Neural cell (in vitro differentiated cells): ENCODE measurements at regions not wholly inside any gene's neighbourhood (a gene's known extent, or its start where the extent isn't known, plus 50 kb on each side); places are given as distances from the start of the nearest gene placed in this dataset.

Experiments used
- CTCF ChIP-seq: fragments of 450-650 bp; IDR thresholded peaks from 2 replicates; pipeline ENCODE4 v1.5.1; 2014; ENCODE audit warnings: antibody characterized with exemption, mild to moderate bottlenecking, moderate library complexity; ENCODE audit not compliant: poor library complexity, severe bottlenecking
- EP300 ChIP-seq: fragments of 450-650 bp; conservative IDR thresholded peaks from 2 replicates; pipeline ENCODE4 v1.6.1; 2014; ENCODE audit warnings: antibody characterized with exemption, mild to moderate bottlenecking, moderate library complexity; ENCODE audit not compliant: poor library complexity, severe bottlenecking
- EZH2 ChIP-seq: fragments of 200-600, 300-800 bp; shearing (Covaris generic), sonication (generic); IDR thresholded peaks from 2 replicates; pipeline ENCODE4 v1.6.1; 2014; ENCODE audit warnings: antibody characterized with exemption, low read length, borderline replicate concordance, mild to moderate bottlenecking; ENCODE audit not compliant: insufficient read depth, poor library complexity, severe bottlenecking
- MXI1 ChIP-seq: fragments of 450-650 bp; conservative IDR thresholded peaks from 2 replicates; pipeline ENCODE4 v1.6.1; 2014; ENCODE audit warnings: antibody characterized with exemption, mild to moderate bottlenecking; ENCODE audit not compliant: poor library complexity, severe bottlenecking
- POLR2AphosphoS5 ChIP-seq: IDR thresholded peaks from 2 replicates; pipeline ENCODE4 v1.6.1; 2012
- REST ChIP-seq: IDR thresholded peaks from 2 replicates; pipeline ENCODE4 v1.6.1; 2012; ENCODE audit warnings: borderline replicate concordance
- SMC3 ChIP-seq: fragments of 450-650 bp; conservative IDR thresholded peaks from 2 replicates; pipeline ENCODE4 v1.6.1; 2014; ENCODE audit warnings: antibody characterized with exemption, mild to moderate bottlenecking, moderate library complexity; ENCODE audit not compliant: poor library complexity
- TAF1 ChIP-seq: IDR thresholded peaks from 2 replicates; pipeline ENCODE4 v1.6.1; 2012; ENCODE audit warnings: low read depth

GRCh38 chr3:106113747-106114146 lies 244.9 kb upstream of the CBLB start:
- TF ChIP-seq POLR2AphosphoS5, result no peak
- no peak for TF ChIP-seq CTCF
- no peak for TF ChIP-seq TAF1
- peak; percentile 35 for TF ChIP-seq EP300
- TF ChIP-seq SMC3, result no peak
- TF ChIP-seq EZH2, result no peak
- no peak for TF ChIP-seq REST
- no peak for TF ChIP-seq MXI1
